ENCODE measurements at regions not wholly inside any gene's neighbourhood (a gene's known extent, or its start where the extent isn't known, plus 50 kb on each side); places are given as distances from the start of the nearest gene placed in this dataset.

DNA sequence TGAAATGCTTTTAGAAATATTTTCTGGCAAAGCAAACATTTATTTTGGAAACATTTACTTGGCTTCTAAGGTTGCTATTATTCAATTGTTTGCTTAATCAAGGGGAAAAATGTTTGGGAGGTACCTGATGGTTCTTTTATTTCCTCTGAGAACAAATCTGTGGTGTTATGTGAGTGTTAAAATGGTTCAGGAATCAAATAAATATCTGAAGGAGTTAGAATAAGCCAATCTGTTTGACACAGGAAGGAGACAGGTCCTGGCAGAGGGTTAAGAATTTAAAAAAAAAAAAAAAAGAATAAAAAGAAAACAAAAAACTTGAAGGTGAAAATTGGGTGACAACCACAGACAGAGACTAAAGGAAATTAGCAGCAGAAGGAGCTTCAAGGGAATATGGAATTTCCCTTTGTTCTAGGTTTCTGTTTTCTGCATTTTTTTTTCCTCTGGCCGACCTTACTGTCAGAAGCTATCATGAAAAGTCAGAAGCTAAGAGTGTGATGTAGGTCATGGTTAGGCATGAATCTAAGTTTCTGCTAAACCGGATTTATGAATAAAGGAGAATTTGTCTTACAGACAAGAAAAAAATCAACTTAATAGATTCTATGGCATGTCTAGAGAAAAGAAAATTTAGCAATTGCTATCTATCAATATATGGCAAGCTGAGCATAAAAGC lies 78.6 kb upstream of the PNPLA4 start:
- TF ChIP-seq, protein P1, sequence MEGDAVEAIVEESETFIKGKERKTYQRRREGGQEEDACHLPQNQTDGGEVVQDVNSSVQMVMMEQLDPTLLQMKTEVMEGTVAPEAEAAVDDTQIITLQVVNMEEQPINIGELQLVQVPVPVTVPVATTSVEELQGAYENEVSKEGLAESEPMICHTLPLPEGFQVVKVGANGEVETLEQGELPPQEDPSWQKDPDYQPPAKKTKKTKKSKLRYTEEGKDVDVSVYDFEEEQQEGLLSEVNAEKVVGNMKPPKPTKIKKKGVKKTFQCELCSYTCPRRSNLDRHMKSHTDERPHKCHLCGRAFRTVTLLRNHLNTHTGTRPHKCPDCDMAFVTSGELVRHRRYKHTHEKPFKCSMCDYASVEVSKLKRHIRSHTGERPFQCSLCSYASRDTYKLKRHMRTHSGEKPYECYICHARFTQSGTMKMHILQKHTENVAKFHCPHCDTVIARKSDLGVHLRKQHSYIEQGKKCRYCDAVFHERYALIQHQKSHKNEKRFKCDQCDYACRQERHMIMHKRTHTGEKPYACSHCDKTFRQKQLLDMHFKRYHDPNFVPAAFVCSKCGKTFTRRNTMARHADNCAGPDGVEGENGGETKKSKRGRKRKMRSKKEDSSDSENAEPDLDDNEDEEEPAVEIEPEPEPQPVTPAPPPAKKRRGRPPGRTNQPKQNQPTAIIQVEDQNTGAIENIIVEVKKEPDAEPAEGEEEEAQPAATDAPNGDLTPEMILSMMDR (IDR thresholded peaks at IDR 0.05) = no peak
- TF ChIP-seq POLR2A (IDR thresholded peaks at IDR 0.05) = no peak
- no peak for TF ChIP-seq EP300 (IDR thresholded peaks at IDR 0.05; ENCODE audit: low read depth)

Measured in transverse colon (tissue), 3 donors.